Ascending aorta (tissue), 2 donors: ENCODE measurements at regions not wholly inside any gene's neighbourhood (a gene's known extent, or its start where the extent isn't known, plus 50 kb on each side); places are given as distances from the start of the nearest gene placed in this dataset.

Experiments used
- DNase-seq, 2 donors: peaks; one replicate each; pipeline ENCODE4 v3.0.0-alpha.2; 2019; ENCODE audit warnings: low spot score in 2 of 2
- H3K27ac ChIP-seq, 2 donors: fragments of 200-600 bp; sonication (generic); one replicate each; pipeline ENCODE4 v1.5.1; 2016 to 2017; ENCODE audit warnings: mild to moderate bottlenecking in 1 of 2
- H3K27me3 ChIP-seq: fragments of 200-600 bp; sonication (generic); one replicate; pipeline ENCODE4 v1.5.1; 2017
- H3K36me3 ChIP-seq, 2 donors: fragments of 200-600 bp; sonication (generic); one replicate each; pipeline ENCODE4 v1.5.1; 2016
- H3K4me1 ChIP-seq, 2 donors: fragments of 200-600 bp; sonication (generic); one replicate each; pipeline ENCODE4 v1.5.1; 2016 to 2017; ENCODE audit warnings: mild to moderate bottlenecking in 1 of 2
- H3K4me3 ChIP-seq, 2 donors: fragments of 200-600 bp; sonication (generic); one replicate each; pipeline ENCODE4 v1.5.1; 2016 to 2017; ENCODE audit warnings: mild to moderate bottlenecking in 1 of 2
- H3K9me3 ChIP-seq, 2 donors: fragments of 200-600 bp; sonication (generic); one replicate each; pipeline ENCODE4 v1.5.1; 2016
- CTCF ChIP-seq, 3 experiments: fragments of 200-600 bp in 2 of 3; fragments of 450-650 bp in 1 of 3; sonication (generic) in 2 of 3; IDR thresholded peaks; one replicate each; pipeline ENCODE4 v1.5.1; 2016 to 2019; ENCODE audit warnings: antibody characterized with exemption in 3 of 3, mild to moderate bottlenecking in 1 of 3, moderate library complexity in 1 of 3
- intact Hi-C: fragments of 100-400 bp; cut with DNase I; formaldehyde crosslinking; loops from one replicate; pipeline ENCODE4 v1.15.1; 2023

- Histone ChIP-seq H3K27ac (no peak overlapping the region), H3K4me3 (no peak overlapping the region), H3K4me1 (no peaks in the 10 kb centered on the region), H3K27me3 (no peaks in the 10 kb centered on the region), H3K9me3 (no peaks in the 10 kb centered on the region), H3K36me3 (no peaks in the 10 kb centered on the region)
- no peak for DNase-seq
- intact Hi-C loops, result no loop called here
- TF ChIP-seq CTCF (IDR thresholded peaks at IDR 0.05), result no peak
Observed at GRCh38 chr21:16633831-16634459, 878.9 kb upstream of the CXADR start.

- Histone ChIP-seq H3K4me3 (no peak overlapping the region), H3K27ac (no peak overlapping the region), H3K9me3 (no peaks in the 10 kb centered on the region), H3K36me3 (no peaks in the 10 kb centered on the region), H3K4me1 (no peaks in the 10 kb centered on the region), H3K27me3 (no peaks in the 10 kb centered on the region)
- intact Hi-C loops, result no loop called here
- no peak for TF ChIP-seq CTCF (IDR thresholded peaks at IDR 0.05)
- DNase-seq, result no peak
Observed at GRCh38 chr21:16634515-16634914, 878.3 kb upstream of the CXADR start.

- TF ChIP-seq CTCF (IDR thresholded peaks at IDR 0.05), result no peak
- no peak overlapping the region for H3K4me3 ChIP-seq
- intact Hi-C loops, result no loop called here
- no peaks in the 10 kb centered on the region for H3K4me1 ChIP-seq
- no peaks in the 10 kb centered on the region for H3K36me3 ChIP-seq
- H3K27me3 ChIP-seq, result no peaks in the 10 kb centered on the region
- DNase-seq, result no peak
- no peak overlapping the region for H3K27ac ChIP-seq
- H3K9me3 ChIP-seq, result no peaks in the 10 kb centered on the region
Observed at GRCh38 chr21:16640297-16641027, 872.4 kb upstream of the CXADR start.

- intact Hi-C loops, result no loop called here
- Histone ChIP-seq H3K9me3 (no peaks in the 10 kb centered on the region), H3K4me3 (no peak overlapping the region), H3K27ac (no peak overlapping the region), H3K4me1 (no peaks in the 10 kb centered on the region), H3K36me3 (no peaks in the 10 kb centered on the region), H3K27me3 (no peaks in the 10 kb centered on the region)
- DNase-seq, result no peak
- TF ChIP-seq CTCF (IDR thresholded peaks at IDR 0.05), result no peak
Observed at GRCh38 chr21:16642353-16642752, 870.5 kb upstream of the CXADR start.

- H3K4me1 ChIP-seq, result no peaks in the 10 kb centered on the region
Observed at GRCh38 chr21:16644685-16645084, 868.2 kb upstream of the CXADR start.

More at GRCh38 chr21:16644685-16645084, 868.2 kb upstream of the CXADR start:
- H3K27ac ChIP-seq, result no peak overlapping the region
- TF ChIP-seq CTCF (IDR thresholded peaks at IDR 0.05), result no peak
- no peaks in the 10 kb centered on the region for H3K9me3 ChIP-seq
- H3K4me3 ChIP-seq, result no peak overlapping the region
- H3K27me3 ChIP-seq, result no peaks in the 10 kb centered on the region
- H3K36me3 ChIP-seq, result no peaks in the 10 kb centered on the region
- DNase-seq, result no peak
- intact Hi-C loops, result no loop called here
